Endothelial cell (in vitro differentiated cells): ENCODE measurements at regions not wholly inside any gene's neighbourhood (a gene's known extent, or its start where the extent isn't known, plus 50 kb on each side); places are given as distances from the start of the nearest gene placed in this dataset.

Experiments
- DNase-seq: peaks from one replicate; pipeline ENCODE4 v3.0.0; 2021; ENCODE audit warnings: low spot score
- H3K27ac Mint-ChIP-seq: one replicate; pipeline ENCODE4 v1.8.0; 2021; ENCODE audit warnings: mixed read lengths, inconsistent platforms; ENCODE audit not compliant: unreplicated experiment
- H3K27me3 Mint-ChIP-seq: one replicate; pipeline ENCODE4 v1.8.0; 2021; ENCODE audit warnings: mild to moderate bottlenecking, moderate library complexity, mixed read lengths, inconsistent platforms; ENCODE audit not compliant: unreplicated experiment
- H3K36me3 Mint-ChIP-seq: one replicate; pipeline ENCODE4 v1.8.0; 2021; ENCODE audit warnings: mild to moderate bottlenecking, low read depth, mixed read lengths, inconsistent platforms; ENCODE audit not compliant: unreplicated experiment
- H3K4me1 Mint-ChIP-seq: one replicate; pipeline ENCODE4 v1.8.0; 2021; ENCODE audit warnings: mild to moderate bottlenecking, mixed read lengths, inconsistent platforms; ENCODE audit not compliant: unreplicated experiment
- H3K4me3 Mint-ChIP-seq: one replicate; pipeline ENCODE4 v1.8.0; 2021; ENCODE audit warnings: mild to moderate bottlenecking, mixed read lengths, inconsistent platforms; ENCODE audit not compliant: unreplicated experiment
- H3K9me3 Mint-ChIP-seq: one replicate; pipeline ENCODE4 v1.8.0; 2021; ENCODE audit warnings: mixed read lengths, inconsistent platforms; ENCODE audit not compliant: unreplicated experiment
- TF ChIP-seq, protein P1 (sequence below): fragments of 200-600 bp; sonication (generic); IDR thresholded peaks from one replicate; pipeline ENCODE4 v1.5.0; 2021; ENCODE audit warnings: antibody characterized with exemption; ENCODE audit not compliant: unreplicated experiment

DNA sequence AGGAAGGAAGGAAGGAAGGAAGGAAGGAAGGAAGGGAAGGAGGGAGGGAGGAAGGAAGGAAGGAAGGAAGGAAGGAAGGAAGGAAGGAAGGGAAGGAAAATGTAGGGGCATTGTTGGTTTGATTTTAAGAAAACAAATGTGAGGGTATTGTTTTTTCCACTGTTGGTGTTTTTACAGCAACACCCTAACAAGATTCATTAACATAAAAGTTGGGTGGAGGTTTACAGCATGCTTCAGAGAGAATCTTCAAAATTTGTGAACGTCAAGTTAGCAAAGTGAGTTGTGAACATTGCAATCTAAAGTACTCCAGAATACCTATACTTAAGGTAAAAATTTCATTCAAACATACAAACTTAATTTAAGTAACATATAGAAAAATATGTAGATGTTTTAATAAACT, 200.2 kb upstream of the ID4 start:
- no peak overlapping the region for H3K27ac Mint-ChIP-seq

GRCh38 chr6:19638931-19639330, 198.2 kb upstream of the ID4 start:
- TF ChIP-seq, protein P1, sequence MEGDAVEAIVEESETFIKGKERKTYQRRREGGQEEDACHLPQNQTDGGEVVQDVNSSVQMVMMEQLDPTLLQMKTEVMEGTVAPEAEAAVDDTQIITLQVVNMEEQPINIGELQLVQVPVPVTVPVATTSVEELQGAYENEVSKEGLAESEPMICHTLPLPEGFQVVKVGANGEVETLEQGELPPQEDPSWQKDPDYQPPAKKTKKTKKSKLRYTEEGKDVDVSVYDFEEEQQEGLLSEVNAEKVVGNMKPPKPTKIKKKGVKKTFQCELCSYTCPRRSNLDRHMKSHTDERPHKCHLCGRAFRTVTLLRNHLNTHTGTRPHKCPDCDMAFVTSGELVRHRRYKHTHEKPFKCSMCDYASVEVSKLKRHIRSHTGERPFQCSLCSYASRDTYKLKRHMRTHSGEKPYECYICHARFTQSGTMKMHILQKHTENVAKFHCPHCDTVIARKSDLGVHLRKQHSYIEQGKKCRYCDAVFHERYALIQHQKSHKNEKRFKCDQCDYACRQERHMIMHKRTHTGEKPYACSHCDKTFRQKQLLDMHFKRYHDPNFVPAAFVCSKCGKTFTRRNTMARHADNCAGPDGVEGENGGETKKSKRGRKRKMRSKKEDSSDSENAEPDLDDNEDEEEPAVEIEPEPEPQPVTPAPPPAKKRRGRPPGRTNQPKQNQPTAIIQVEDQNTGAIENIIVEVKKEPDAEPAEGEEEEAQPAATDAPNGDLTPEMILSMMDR = no peak
- no peak overlapping the region for H3K27ac Mint-ChIP-seq
- H3K27me3 Mint-ChIP-seq = no peaks in the 10 kb centered on the region
- no peaks in the 10 kb centered on the region for H3K4me1 Mint-ChIP-seq
- no peaks in the 10 kb centered on the region for H3K9me3 Mint-ChIP-seq
- no peak for DNase-seq
- H3K4me3 Mint-ChIP-seq = no peak overlapping the region
- no peaks in the 10 kb centered on the region for H3K36me3 Mint-ChIP-seq

More for the DNA sequence above, 200.2 kb upstream of the ID4 start:
- DNase-seq = no peak
- no peak overlapping the region for H3K4me3 Mint-ChIP-seq
- TF ChIP-seq, protein P1 = no peak
- no peaks in the 10 kb centered on the region for H3K36me3 Mint-ChIP-seq
- no peaks in the 10 kb centered on the region for H3K4me1 Mint-ChIP-seq
- H3K9me3 Mint-ChIP-seq = no peaks in the 10 kb centered on the region
- H3K27me3 Mint-ChIP-seq = no peaks in the 10 kb centered on the region

DNA sequence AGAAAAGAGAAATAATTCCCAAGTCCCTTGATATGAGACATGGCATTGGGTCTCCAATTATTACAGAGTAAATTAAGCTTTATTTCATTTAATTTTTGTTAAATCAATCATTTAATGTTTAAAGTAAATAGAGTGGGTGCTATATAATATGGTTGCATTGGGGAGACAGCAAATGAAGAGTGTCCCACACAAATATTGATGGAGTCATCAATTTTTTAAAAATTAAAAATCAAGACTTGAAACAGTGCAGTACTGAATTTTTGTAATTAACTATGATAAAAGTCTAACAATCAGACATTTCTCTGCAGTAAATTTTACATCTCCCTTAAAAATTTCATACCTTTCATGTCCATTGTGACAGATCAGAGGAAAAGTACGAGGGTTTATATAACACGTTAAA, 193.9 kb upstream of the ID4 start:
- DNase-seq = no peak
- no peaks in the 10 kb centered on the region for H3K9me3 Mint-ChIP-seq
- H3K4me1 Mint-ChIP-seq = no peaks in the 10 kb centered on the region
- TF ChIP-seq, protein P1 = no peak
- no peaks in the 10 kb centered on the region for H3K36me3 Mint-ChIP-seq
- no peaks in the 10 kb centered on the region for H3K27me3 Mint-ChIP-seq
- H3K27ac Mint-ChIP-seq = no peak overlapping the region
- H3K4me3 Mint-ChIP-seq = no peak overlapping the region

- Mint-ChIP-seq H3K36me3 (no peaks in the 10 kb centered on the region), H3K27ac (no peak overlapping the region)
Observed at GRCh38 chr6:19643713-19644112, 193.5 kb upstream of the ID4 start.

GRCh38 chr6:19655744-19656143, 181.4 kb upstream of the ID4 start:
- DNase-seq = no peak
- Mint-ChIP-seq H3K9me3 (no peaks in the 10 kb centered on the region), H3K36me3 (no peaks in the 10 kb centered on the region), H3K27ac (no peak overlapping the region), H3K4me3 (no peak overlapping the region), H3K27me3 (no peaks in the 10 kb centered on the region), H3K4me1 (no peaks in the 10 kb centered on the region)
- TF ChIP-seq, protein P1 = no peak

More at GRCh38 chr6:19643713-19644112, 193.5 kb upstream of the ID4 start:
- DNase-seq = no peak
- no peaks in the 10 kb centered on the region for H3K27me3 Mint-ChIP-seq
- TF ChIP-seq, protein P1 = no peak
- no peaks in the 10 kb centered on the region for H3K9me3 Mint-ChIP-seq
- no peaks in the 10 kb centered on the region for H3K4me1 Mint-ChIP-seq
- no peak overlapping the region for H3K4me3 Mint-ChIP-seq
